HPDE6-E6E7 (cell line): ENCODE measurements at regions not wholly inside any gene's neighbourhood (a gene's known extent, or its start where the extent isn't known, plus 50 kb on each side); places are given as distances from the start of the nearest gene placed in this dataset.

Experiments
- DNase-seq: peaks from one replicate; pipeline ENCODE4 v3.0.0; 2011; ENCODE audit warnings: missing footprints; ENCODE audit errors: extremely low spot score

DNA sequence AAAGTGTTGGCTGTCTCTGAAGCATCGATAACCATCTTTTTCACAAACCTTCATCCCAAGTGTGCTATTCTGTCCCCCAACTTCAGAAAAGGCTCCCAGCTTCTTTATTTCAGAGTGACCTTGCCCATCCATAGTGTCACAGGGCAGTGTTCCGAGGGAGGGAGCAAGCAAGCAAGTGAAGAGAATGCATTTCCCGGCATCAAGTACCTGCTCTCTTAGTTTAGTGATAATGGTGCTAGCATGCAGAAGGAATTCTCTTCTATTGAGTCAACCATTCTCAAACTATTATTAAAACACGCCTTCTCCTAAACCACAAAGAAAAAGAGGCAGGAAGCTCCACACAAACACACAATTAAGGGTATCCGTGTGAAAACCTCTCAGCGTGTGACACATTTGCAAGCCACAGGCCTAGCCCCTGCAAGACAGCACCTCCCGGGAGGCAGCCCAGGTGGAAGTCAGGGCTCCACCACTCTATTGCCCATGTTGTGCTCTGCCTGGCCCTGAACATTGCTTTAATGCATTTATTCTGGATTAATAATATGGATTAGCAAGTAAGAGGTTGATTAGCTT lies 504.9 kb downstream of the GALR1 start:
- no peak for DNase-seq

DNA sequence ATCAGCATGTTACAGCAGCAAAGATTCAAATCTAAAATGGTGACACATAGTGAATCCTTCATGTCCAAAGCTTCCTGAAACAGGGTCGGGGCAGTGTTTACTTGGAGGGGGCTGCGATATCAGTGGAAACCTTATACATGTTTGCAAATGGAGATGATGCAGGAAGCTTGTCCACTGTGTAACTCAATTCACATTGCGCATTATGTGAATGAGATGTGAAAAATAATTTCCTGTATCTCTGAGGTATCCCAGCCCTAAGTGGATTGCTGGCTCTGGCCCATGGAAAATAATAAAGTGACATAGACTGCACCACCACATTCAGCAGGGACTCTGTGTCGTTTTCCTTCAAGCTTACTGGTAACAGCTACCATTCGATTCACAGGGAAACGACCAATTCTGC lies 505.5 kb downstream of the GALR1 start:
- no peak for DNase-seq

DNA sequence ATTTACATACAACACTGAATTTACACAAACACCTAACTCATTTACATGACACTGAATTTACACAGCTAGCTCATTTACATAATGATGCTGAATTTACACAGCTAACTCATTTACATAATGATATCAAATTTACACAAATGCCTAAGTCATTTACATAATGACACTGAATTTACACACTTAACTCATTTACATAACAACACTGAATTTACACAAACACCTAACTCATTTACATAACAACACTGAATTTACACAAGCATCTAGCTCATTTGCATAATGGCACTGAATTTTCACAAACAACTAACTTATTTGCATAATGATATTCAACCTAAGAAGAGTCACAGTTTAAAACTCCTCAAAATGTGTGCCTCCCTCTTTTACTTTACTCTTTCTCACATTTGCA lies 511.7 kb downstream of the GALR1 start:
- no peak for DNase-seq

DNA sequence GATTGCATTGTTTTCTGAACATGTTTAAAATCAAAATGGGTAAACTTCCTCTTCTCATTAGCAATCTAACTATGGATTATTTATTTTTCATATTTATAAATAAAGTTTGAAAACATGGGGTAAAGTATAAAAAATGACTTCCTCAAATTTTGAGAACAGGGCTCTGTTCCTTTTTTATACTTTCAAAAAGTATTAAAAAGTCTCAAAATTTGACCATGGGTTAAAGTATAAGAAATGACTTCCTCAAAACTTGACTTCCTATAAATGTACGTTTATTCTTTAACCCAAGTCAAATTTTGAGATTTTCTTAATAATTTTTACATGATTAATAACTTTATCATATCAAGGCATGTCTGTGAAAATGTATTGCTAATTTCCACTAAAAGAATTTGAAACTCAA lies 512.4 kb downstream of the GALR1 start:
- no peak for DNase-seq

DNA sequence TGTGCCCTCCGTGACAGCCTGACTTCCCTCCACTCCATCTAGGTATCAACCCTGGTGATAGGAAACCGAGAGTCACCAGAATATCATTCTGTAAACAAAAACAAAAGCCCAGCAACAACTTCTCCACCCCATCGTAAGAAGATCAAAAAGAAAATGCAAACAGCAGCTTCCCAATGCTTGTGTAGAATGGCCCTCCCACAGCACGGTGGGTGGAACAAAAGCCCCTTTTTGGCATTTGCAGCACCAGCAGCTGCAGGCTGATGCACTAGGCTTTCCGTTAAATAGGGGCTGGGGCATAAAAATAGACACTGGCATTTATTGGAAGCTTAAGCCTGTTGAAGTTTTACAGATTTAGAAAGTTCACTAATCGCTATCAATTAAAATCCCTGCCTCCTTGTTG lies 513.0 kb downstream of the GALR1 start:
- DNase-seq: no peak

DNA sequence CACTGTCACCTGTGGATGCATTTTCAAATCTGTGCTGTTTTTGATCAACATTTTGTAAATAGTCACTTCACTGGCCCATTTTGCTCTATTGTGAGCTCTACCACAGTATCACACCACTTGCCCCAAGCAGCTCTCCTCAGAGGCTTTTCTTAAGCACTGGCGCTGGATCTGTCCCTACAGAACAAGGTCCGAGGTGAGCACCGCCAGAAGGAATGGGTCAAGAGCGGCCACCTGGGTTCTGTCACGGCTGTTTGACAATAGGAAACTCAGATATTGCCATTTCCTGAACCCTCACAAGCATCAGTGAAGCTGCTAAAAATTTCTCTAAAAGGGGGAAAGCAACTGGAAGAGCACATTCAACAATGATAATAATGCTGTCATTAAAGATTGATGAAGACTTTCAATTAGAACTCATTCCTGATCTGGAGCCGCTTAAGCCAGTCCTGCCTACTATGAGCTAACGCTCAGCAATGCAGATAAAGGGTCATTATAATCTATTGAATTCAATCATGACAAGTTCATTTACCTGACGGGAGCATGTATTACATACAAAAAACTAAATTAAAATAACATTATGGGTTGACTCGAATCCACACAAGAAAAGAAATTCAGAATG lies 514.0 kb downstream of the GALR1 start:
- no peak for DNase-seq

DNA sequence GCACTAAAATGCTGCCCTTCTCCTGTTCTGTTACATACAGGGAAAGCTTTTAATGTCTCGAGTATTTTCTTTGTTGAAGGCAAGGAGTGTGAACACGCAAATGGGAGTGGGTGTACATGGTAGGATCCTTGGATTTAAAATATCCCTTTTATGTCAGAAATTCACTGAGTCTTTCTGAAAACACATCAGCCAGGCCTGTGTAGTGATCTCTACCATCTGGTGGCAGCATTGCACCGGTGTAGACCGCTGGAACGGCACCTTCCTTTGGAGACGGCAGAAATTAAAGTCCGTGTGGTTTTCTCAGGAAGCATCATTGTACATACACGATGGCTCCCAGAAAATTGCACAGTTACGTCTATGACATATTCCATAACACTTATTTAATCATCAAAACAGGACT lies 515.8 kb downstream of the GALR1 start:
- no peak for DNase-seq

DNA sequence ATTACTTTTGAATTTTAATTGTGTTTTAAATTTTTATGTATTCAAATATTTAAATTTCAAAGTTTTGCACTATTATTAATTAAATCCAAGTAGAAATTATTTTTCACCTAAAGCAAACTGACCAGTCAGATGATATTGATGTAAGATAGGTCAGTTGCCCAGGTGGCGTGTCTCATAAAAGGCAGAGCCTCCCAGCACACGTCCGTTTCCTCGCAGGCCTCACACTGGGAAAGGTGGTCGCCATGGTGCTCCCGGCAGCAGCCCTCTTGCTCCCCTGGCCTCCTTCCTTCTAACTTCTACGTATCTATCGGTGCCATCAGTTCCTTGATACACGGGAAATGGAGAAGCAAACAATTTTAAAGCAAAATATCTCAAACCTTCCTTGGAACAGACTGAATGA lies 516.8 kb downstream of the GALR1 start:
- DNase-seq: no peak

DNA sequence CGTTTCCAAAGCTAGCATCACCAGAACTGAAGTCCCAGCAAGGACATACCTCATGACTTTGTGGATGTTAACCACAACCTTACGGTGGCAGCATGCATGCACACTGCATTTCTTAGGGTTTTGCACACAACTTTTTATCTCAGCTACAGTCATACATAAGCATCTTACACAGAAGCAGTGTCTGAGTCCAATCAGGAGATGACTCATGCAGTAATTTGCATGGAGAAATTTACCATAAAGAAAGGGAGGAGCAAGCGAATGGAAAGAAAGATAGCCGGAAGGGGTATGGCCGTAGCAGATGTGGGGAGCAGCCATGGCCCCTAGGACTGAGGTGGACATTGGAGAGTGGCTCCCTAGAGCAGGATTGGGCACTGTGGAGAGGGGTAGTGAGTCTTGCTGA lies 522.5 kb downstream of the GALR1 start:
- DNase-seq: no peak

DNA sequence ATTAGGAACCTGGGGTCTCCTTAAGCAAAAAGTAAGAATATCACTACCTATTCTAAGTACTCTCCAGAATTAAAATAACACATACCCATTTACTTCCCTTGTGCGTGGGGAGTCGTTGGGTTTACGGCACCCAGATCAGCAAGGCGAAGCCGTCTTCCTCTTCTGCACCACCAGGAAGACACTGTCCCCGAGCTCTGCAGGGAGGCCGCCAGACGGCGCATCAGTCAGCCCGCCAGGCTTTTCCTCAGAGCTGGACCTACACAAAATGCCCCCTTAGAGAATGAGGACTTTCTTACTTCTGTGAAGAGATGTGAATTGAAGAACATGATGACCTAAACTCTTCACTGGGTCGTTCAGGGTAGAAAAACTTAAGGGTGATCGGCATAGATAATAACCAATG lies 526.5 kb downstream of the GALR1 start:
- DNase-seq: no peak

DNA sequence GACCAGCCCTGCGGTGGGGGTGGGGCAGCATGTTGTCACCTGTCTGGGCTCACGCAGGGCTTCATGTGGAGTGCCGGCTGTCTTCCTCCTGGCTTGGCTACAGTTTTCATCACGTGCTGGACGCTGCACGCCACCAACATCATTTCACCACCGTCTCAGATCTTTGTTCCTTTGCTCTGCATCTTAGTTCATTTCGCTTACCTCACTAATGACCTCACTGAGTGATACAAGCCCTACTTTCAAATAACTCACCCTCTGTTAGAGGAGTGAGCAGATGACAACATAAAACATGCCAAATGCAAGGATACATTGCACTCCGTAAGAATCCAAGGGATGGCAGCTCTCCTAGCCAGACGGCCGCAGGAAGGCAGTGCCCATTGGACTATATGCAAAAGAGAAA lies 527.5 kb downstream of the GALR1 start:
- DNase-seq: no peak

DNA sequence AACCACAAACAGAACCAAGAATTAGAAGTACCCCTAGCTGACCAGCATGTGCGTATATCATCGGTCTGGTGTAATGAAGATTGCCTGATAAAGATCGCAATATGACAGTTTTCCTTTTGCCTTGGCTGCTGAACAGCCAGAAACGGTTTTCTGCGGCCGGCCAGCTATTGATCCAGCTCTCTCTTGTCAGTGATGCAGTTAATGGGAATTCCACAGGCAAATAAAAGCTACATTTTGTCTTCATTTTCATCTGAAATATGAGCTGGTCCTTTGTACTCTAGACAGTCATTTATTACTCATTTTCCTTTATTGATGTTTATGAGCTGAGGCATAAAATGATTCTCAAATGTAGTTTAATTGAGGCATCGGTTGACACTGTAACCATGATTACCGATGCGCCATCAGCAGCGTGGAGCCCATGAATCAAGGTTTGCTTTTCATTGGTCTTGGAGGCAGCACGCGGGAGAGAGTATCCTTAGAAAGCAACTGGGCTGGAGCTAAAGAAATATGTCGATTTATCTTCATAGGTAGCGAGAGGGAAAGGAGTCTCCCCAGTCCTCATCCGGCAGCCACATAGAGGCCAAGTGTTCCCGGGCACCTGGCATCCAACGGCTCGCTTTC lies 535.2 kb downstream of the GALR1 start:
- no peak for DNase-seq

DNA sequence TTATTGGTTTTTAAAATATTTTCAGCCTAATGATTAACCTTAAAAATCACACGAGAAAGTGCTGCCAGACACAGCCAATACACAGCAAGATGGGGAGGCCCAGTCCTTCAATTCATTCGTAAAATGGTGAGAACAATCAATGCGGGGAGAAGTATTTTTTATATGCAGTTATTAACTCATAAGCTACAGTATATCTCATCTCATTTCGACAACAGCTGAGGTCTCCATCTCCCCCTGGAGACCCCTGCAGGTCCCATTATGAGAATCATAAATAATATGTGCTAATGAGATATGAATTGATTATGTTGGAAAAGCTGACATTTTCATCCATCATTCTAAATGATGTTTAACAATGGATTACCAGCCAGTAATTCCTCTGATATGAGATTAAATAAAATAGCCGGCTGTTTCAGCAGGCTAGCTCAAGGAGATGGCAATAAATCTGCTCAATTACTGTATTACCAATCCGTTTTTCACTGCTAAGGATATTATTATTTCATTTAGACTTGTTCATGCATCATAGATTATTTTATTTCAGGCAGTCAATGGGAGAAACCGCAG lies 535.8 kb downstream of the GALR1 start:
- no peak for DNase-seq

DNA sequence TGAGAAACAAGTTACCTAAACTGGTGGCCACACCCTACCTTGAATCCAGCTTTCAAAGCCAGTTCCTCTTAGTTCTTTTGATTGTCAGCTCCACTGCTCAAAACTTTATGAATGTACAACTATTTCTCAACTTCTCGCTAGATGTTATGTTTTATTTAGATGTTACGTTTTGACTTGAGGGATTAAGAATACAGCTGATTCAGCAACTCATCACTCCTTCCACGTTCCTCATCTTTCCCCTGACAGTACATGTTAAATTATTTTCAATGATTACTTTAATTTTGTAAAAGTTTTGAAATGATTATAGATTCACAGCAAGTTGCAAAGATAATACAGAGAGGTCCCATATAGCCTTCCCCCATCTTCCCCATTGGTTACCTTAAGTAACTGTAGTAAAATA lies 553.4 kb downstream of the GALR1 start:
- no peak for DNase-seq

DNA sequence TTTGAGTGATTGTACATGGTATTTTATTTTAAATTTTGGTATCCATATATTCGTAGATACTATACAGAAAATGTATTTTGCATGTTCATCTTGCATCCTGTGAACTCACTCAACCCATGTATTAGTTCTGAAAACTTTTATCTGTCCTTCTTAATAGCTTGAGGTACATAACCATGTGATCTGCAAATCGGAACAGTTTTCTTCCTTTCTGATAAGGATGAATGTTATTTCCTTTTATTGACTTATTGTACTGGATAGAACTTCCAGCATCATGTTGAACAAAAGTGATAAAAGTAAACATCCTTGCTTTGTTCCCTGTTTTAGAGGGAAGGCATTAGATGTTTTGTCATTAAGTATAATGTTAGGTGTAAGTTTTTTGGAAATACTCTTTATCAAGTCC lies 554.7 kb downstream of the GALR1 start:
- no peak for DNase-seq

DNA sequence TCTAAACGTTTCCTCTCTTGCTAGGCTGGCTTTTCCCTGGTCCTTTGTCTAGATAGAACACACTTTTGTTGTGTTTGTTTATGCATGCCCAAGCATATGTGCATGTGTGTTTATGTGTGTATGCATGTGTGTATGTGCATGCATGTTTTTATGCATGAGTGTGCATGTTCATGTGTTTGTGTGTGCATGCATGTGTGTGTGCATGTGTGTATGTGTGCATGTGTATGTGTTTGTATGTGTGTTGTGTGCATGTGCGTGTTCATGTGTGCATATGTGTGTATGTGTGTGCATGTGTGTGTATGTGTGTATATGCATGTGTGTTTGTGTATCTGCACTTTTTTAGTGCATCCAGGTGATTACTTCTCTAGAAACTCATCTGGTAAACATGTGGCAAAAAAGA lies 558.0 kb downstream of the GALR1 start:
- DNase-seq: no peak

DNA sequence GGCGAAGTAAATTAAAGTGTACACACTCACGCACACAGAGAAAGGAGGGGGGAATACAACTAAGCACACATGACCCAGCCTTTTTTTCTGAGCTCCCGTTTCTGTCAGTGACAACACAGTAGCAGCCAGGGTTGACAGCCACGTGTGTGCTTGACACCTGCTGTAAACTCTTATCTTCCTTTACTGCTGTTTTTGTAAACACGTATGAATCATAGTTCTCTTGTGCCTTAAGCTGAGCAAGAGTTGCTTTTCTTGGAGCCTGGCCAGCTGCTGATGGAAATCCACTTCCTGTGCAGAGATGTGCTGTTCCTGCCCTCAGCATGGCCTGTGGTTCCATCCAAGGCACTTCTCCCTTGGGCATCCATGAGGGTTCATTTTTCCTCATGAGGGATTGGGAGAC lies 561.9 kb downstream of the GALR1 start:
- DNase-seq: no peak

DNA sequence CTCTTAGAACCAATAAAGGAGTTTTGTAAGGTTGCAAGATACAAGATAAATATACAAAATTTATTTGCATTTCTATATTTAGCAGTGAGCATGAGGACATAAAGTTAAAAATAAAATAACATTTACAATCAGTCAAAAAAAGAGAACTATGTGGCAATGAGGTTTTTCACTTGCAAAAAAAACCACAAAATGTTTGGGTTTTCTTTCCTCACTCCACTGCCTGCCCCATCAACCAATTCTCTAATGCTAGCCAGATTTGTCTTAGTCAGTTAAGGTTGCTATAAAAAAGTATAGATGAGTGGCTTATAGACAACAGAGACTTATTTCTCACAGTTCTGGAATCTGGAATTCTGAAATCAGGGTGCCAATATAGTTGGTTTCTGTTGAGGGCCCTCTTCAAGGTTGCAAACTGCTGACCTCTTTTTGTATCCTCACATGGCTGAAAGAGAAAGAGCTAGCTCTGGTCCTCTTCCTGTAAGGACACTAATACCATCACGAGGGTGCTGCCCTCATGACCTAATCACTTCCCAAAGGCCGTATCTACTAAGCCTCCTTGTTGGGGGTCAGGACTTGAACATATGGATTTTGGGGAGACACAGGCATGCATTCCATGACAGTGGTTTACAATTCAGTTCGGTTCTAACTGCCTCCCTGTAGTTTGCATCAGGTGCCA lies 566.2 kb downstream of the GALR1 start:
- DNase-seq: no peak

DNA sequence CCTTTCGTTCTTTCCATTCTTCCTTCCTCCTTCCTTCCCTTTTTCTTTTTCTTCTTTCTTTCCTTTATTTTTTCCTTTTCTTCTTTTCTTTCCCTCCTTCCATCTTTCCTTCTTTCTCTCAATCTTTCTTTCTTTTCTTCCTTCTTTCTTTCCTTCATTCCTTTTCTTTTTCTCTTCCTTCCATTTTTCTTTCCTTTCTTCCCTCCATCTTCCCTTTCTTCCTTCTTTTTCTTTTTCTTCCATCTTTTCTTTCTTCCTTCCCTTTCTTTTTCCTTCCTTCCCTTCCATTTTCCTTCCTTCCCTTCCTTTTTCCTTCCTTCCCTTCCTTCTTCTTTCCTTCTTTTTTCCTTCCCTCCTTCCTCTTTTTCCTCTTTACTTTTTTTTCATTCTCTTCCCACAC lies 568.7 kb downstream of the GALR1 start:
- no peak for DNase-seq

DNA sequence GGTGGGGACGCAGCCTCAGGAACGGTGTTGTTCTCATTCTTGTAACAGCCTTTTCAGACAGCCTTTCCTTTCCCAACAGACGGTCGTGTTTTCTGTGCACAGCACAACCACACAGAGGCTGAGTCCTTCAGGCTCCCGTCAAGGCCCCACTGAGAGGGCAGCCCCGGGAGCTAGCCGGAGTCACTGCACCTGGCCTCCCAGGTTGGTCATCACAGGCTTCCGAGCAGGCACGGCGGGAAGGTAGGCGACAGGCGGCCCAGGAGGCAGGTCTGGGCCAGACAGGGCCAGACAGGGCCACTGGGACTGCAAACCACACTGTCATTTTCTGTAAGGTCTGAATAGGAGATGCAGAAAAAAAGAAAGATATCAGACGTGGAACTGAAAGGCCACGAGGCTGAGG lies 570.8 kb downstream of the GALR1 start:
- no peak for DNase-seq

DNA sequence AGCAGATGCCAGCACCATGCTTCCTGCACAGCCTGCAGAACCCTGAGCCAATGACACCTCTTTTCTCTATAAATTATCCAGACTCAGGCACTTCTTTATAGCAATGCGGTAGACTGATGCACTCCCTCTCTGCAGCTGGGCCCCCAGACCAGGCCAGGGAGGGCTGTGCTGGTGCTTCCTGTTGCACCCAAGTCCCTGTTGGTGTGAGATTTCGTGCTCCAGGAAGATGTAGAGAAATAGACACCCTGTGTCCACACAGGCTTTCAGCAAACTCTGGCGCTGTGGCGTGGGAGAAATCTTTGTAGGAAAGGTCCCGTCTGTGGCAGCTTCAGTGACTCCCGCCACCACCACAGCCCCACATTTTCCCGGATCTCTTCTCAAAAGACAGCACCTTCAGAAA lies 572.2 kb downstream of the GALR1 start:
- DNase-seq: no peak

DNA sequence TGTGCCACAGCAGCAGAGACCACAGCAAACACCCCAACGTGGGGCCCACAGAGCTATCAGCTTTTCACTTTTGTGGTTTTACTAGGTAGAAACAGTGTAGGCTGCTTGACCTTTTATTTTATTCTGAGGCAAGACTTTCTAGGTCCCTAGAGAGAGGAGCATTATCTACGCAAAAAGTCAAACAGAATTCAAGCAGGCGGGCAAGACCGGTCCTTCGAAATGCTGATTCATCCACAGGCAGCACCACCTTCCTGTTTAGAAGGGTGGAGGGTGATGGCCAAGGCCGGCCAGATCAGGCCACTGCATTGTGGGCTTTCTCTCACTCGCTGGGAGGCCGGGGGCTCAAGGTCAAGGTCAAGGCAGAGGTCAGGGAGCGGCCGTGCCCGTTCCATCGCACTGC lies 573.0 kb downstream of the GALR1 start:
- no peak for DNase-seq

DNA sequence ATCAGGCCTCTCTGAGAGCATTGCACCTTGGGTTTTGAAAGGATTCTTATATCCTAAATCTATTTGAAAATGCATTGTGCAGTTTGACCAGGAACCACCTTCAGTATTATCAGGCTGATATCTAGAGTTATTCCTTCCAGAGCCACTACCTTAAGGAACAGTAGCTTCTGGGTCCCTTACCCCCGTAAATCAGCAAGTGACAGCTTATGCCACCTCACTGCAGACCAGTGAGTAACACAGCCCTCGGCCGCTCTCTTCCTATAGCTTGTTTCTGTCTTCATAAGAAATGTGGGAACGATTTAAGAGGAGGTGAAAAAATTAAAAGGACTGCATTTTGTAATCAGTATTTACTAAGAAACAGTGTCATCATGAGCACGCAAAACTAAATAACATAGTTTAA lies 584.2 kb downstream of the GALR1 start:
- DNase-seq: no peak
